GM12872 (cell line): ENCODE measurements at regions not wholly inside any gene's neighbourhood (a gene's known extent, or its start where the extent isn't known, plus 50 kb on each side); places are given as distances from the start of the nearest gene placed in this dataset.

Source experiments
- CTCF ChIP-seq: IDR thresholded peaks from 3 replicates; pipeline ENCODE4 v1.5.1; 2011; ENCODE audit warnings: low read depth, mild to moderate bottlenecking, low read length, moderate library complexity; ENCODE audit not compliant: insufficient read depth

- no peak for TF ChIP-seq CTCF
These were observed 69.7 kb upstream of the NOCT start for GRCh38 chr4:138945840-138946239.

- no peak for TF ChIP-seq CTCF
These were observed 70.2 kb upstream of the NOCT start for GRCh38 chr4:138945401-138945800.

- no peak for TF ChIP-seq CTCF
These were observed 71.7 kb upstream of the NOCT start for GRCh38 chr4:138943893-138944292.

GRCh38 chr4:138941037-138941436 lies 74.5 kb upstream of the NOCT start:
- TF ChIP-seq CTCF, result no peak

GRCh38 chr4:138939960-138940359 lies 75.6 kb upstream of the NOCT start:
- TF ChIP-seq CTCF, result no peak

GRCh38 chr4:138938366-138938690 lies 77.3 kb upstream of the NOCT start:
- TF ChIP-seq CTCF, result peak; percentile 37; the same call in 2 of the 3 replicates

GRCh38 chr4:138935135-138935807 lies 80.3 kb upstream of the NOCT start:
- no peak for TF ChIP-seq CTCF
